ENCODE measurements at regions not wholly inside any gene's neighbourhood (a gene's known extent, or its start where the extent isn't known, plus 50 kb on each side); places are given as distances from the start of the nearest gene placed in this dataset.

DNA sequence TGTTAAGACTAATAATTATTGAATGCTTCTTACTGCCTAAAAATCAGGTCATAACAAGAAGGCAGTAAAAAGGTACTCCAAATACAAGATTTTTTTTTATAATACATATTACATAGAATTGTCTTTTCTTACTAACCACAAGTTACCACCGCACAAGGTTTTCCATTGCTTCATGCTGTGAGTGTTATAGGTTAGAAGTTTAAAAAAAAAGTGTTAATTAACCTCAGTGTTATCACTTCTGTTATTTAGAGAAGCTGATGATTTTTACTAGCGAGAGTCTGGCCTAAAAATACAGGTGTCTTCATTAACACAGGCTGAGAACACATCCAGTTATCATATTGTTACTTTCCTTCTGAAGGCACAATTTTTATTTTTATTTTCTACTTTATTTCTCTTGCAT, 1281.9 kb upstream of the CELF2 start:
- TF ChIP-seq, protein P1, sequence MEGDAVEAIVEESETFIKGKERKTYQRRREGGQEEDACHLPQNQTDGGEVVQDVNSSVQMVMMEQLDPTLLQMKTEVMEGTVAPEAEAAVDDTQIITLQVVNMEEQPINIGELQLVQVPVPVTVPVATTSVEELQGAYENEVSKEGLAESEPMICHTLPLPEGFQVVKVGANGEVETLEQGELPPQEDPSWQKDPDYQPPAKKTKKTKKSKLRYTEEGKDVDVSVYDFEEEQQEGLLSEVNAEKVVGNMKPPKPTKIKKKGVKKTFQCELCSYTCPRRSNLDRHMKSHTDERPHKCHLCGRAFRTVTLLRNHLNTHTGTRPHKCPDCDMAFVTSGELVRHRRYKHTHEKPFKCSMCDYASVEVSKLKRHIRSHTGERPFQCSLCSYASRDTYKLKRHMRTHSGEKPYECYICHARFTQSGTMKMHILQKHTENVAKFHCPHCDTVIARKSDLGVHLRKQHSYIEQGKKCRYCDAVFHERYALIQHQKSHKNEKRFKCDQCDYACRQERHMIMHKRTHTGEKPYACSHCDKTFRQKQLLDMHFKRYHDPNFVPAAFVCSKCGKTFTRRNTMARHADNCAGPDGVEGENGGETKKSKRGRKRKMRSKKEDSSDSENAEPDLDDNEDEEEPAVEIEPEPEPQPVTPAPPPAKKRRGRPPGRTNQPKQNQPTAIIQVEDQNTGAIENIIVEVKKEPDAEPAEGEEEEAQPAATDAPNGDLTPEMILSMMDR (IDR thresholded peaks at IDR 0.05): no peak
- no peak for TF ChIP-seq POLR2A (IDR thresholded peaks at IDR 0.05)

All from esophagus squamous epithelium (tissue), 4 donors.